Heart left ventricle (tissue), 13 donors: ENCODE measurements at regions not wholly inside any gene's neighbourhood (a gene's known extent, or its start where the extent isn't known, plus 50 kb on each side); places are given as distances from the start of the nearest gene placed in this dataset.

ENCODE experiments used
- POLR2A ChIP-seq, 2 donors: fragments of 450-650 bp; IDR thresholded peaks; one replicate each; pipeline ENCODE4 v1.6.1; 2017; ENCODE audit warnings: antibody characterized with exemption in 2 of 2, mild to moderate bottlenecking in 2 of 2, moderate library complexity in 2 of 2
- TF ChIP-seq, protein P1 (sequence below), 12 donors: fragments of 200-600 bp; sonication (generic) in 4 of 12; IDR thresholded peaks; one replicate each; pipeline versions ENCODE4 v1.5.0 to v1.8.0; 2018 to 2022; ENCODE audit warnings: antibody characterized with exemption in 12 of 12, mild to moderate bottlenecking in 5 of 12
- donor health status: ischemic (EF 13 %, LVEDD 7.1; RV severe dilation, severe dysfunction).
- donor health status: DM: no; HTN: yes; CAD: no.
- donor health status: DM: no; HTN: no; CAD: no.
- donor health status: ischemic (EF 25% LVEDD 6.9; RV normal size, moderate dysfunction).
- donor health status: ischemic (EF 25% LVEDD 5.7; RV mildly dilated, moderate dysfunction).
- donor health status: ischemic (EF 35%, LVEDD 5.7; RV mildly dilated, moderate dysfunction).
- donor health status: nonischemic (EF 11% LVEDD 7.7; RV severe dilation, severe dysfunction).
- donor health status: DM: yes; HTN: yes; CAD: no.
- donor health status: PGD.
- donor health status: ischemic (EF 29% LVEDD 5.4; RV normal size, mild dysfunction).
- donor health status: nonischemic (EF 23%, LVEDD 6.1; RV moderate dilation, normal function).

- TF ChIP-seq, protein P1, sequence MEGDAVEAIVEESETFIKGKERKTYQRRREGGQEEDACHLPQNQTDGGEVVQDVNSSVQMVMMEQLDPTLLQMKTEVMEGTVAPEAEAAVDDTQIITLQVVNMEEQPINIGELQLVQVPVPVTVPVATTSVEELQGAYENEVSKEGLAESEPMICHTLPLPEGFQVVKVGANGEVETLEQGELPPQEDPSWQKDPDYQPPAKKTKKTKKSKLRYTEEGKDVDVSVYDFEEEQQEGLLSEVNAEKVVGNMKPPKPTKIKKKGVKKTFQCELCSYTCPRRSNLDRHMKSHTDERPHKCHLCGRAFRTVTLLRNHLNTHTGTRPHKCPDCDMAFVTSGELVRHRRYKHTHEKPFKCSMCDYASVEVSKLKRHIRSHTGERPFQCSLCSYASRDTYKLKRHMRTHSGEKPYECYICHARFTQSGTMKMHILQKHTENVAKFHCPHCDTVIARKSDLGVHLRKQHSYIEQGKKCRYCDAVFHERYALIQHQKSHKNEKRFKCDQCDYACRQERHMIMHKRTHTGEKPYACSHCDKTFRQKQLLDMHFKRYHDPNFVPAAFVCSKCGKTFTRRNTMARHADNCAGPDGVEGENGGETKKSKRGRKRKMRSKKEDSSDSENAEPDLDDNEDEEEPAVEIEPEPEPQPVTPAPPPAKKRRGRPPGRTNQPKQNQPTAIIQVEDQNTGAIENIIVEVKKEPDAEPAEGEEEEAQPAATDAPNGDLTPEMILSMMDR (IDR thresholded peaks at IDR 0.05) = no peak
- no peak for TF ChIP-seq POLR2A (IDR thresholded peaks at IDR 0.05)
Observed at GRCh38 chr13:29907670-29908069, 57.3 kb upstream of the UBL3 start.
